Breast epithelium (tissue), 4 donors: ENCODE measurements at regions not wholly inside any gene's neighbourhood (a gene's known extent, or its start where the extent isn't known, plus 50 kb on each side); places are given as distances from the start of the nearest gene placed in this dataset.

Experiments used
- DNase-seq, 2 donors: peaks; one replicate each; pipeline ENCODE4 v3.0.0-alpha.2; 2019; ENCODE audit warnings: low spot score in 2 of 2
- H3K27ac ChIP-seq, 2 donors: fragments of 200-600 bp; sonication (generic) in 1 of 2; one replicate each; pipeline ENCODE4 v1.5.1; 2016 to 2019; ENCODE audit warnings: mild to moderate bottlenecking in 1 of 2
- H3K27me3 ChIP-seq, 2 donors: fragments of 200-600 bp; sonication (generic) in 1 of 2; one replicate each; pipeline versions ENCODE4 v1.5.1 to v1.6.0; 2017 to 2019; ENCODE audit warnings: control low read depth in 1 of 2, mild to moderate bottlenecking in 1 of 2
- H3K36me3 ChIP-seq: fragments of 200-600 bp; one replicate; pipeline ENCODE4 v1.5.1; 2019
- H3K4me1 ChIP-seq, 2 donors: fragments of 200-600 bp; sonication (generic); one replicate each; pipeline ENCODE4 v1.5.1; 2016 to 2019; ENCODE audit warnings: control low read depth in 1 of 2
- H3K4me3 ChIP-seq, 3 donors: fragments of 200-600 bp; sonication (generic); 1 replicate in 2 of 3; 2 replicates in 1 of 3; pipeline ENCODE4 v1.5.1; 2016 to 2019; ENCODE audit warnings: mild to moderate bottlenecking in 3 of 3, moderate library complexity in 2 of 3
- H3K9me3 ChIP-seq, 2 donors: fragments of 200-600 bp; sonication (generic) in 1 of 2; one replicate each; pipeline ENCODE4 v1.5.1; 2016 to 2019; ENCODE audit warnings: control low read depth in 1 of 2
- CTCF ChIP-seq, 3 donors: fragments of 450-650 bp; IDR thresholded peaks; one replicate each; pipeline ENCODE4 v1.5.1; 2016 to 2017; ENCODE audit warnings: antibody characterized with exemption in 3 of 3, mild to moderate bottlenecking in 3 of 3, moderate library complexity in 3 of 3
- POLR2A ChIP-seq: fragments of 450-650 bp; IDR thresholded peaks from one replicate; pipeline ENCODE4 v1.6.1; 2016; ENCODE audit warnings: antibody characterized with exemption, mild to moderate bottlenecking, moderate library complexity
- POLR2AphosphoS5 ChIP-seq, 3 donors: sonication (generic); formaldehyde crosslinking; IDR thresholded peaks; one replicate each; pipeline ENCODE4 v1.6.1; 2017; ENCODE audit warnings: antibody characterized with exemption in 3 of 3
- intact Hi-C: fragments of 100-400 bp; cut with DNase I; formaldehyde crosslinking; loops from one replicate; pipeline ENCODE4 v1.15.1; 2023; ENCODE audit warnings: low total_unique reads

GRCh38 chr1:47658161-47658920 lies 220.5 kb downstream of the FOXD2 start:
- DNase-seq: peak in 1 of 2 donors; percentile 7
- TF ChIP-seq POLR2AphosphoS5 (IDR thresholded peaks at IDR 0.05) (no peak), CTCF (IDR thresholded peaks at IDR 0.05) (no peak), POLR2A (no peak)
- Histone ChIP-seq H3K27ac (no peak overlapping the region), H3K4me3 (no peak overlapping the region), H3K4me1 (no peaks in the 10 kb centered on the region), H3K27me3 (no peaks in the 10 kb centered on the region), H3K9me3 (no peaks in the 10 kb centered on the region), H3K36me3 (no peaks in the 10 kb centered on the region)
- intact Hi-C loops: no loop called here

- Histone ChIP-seq H3K36me3 (no peaks in the 10 kb centered on the region), H3K27ac (no peak overlapping the region), H3K27me3 (no peaks in the 10 kb centered on the region), H3K4me3 (no peak overlapping the region), H3K4me1 (no peaks in the 10 kb centered on the region), H3K9me3 (no peaks in the 10 kb centered on the region)
- no peak for TF ChIP-seq POLR2A
- TF ChIP-seq POLR2AphosphoS5 (IDR thresholded peaks at IDR 0.05): no peak
- no peak for TF ChIP-seq CTCF (IDR thresholded peaks at IDR 0.05)
- intact Hi-C loops: no loop called here
- DNase-seq: no peak
These were observed 221.3 kb downstream of the FOXD2 start for GRCh38 chr1:47659146-47659545.

GRCh38 chr1:47660622-47661021 lies 222.8 kb downstream of the FOXD2 start:
- no peaks in the 10 kb centered on the region for H3K27me3 ChIP-seq
- H3K27ac ChIP-seq: no peak overlapping the region
- H3K36me3 ChIP-seq: no peaks in the 10 kb centered on the region
- no peak overlapping the region for H3K4me3 ChIP-seq
- TF ChIP-seq POLR2AphosphoS5 (IDR thresholded peaks at IDR 0.05) (no peak), CTCF (IDR thresholded peaks at IDR 0.05) (no peak), POLR2A (no peak)
- no peak for DNase-seq
- no peaks in the 10 kb centered on the region for H3K4me1 ChIP-seq
- intact Hi-C loops: no loop called here
- H3K9me3 ChIP-seq: no peaks in the 10 kb centered on the region

GRCh38 chr1:47661040-47661439 lies 223.2 kb downstream of the FOXD2 start:
- DNase-seq: no peak
- intact Hi-C loops: no loop called here
- Histone ChIP-seq H3K9me3 (no peaks in the 10 kb centered on the region), H3K4me1 (no peaks in the 10 kb centered on the region), H3K27me3 (no peaks in the 10 kb centered on the region), H3K4me3 (no peak overlapping the region), H3K36me3 (no peaks in the 10 kb centered on the region), H3K27ac (no peak overlapping the region)
- TF ChIP-seq CTCF (IDR thresholded peaks at IDR 0.05) (no peak), POLR2A (no peak), POLR2AphosphoS5 (IDR thresholded peaks at IDR 0.05) (no peak)

- no peak overlapping the region for H3K4me3 ChIP-seq
- TF ChIP-seq CTCF (IDR thresholded peaks at IDR 0.05): no peak
- TF ChIP-seq POLR2A: no peak
- TF ChIP-seq POLR2AphosphoS5 (IDR thresholded peaks at IDR 0.05): no peak
- no peaks in the 10 kb centered on the region for H3K9me3 ChIP-seq
- no peaks in the 10 kb centered on the region for H3K27me3 ChIP-seq
- no peaks in the 10 kb centered on the region for H3K36me3 ChIP-seq
- no peaks in the 10 kb centered on the region for H3K4me1 ChIP-seq
- no peak for DNase-seq
- no peak overlapping the region for H3K27ac ChIP-seq
- intact Hi-C loops: no loop called here
These were observed 224.2 kb downstream of the FOXD2 start for GRCh38 chr1:47662068-47662467.
